ENCODE measurements at regions not wholly inside any gene's neighbourhood (a gene's known extent, or its start where the extent isn't known, plus 50 kb on each side); places are given as distances from the start of the nearest gene placed in this dataset.
"Not testable (repeated sequence)": the region's sequence is repeated elsewhere in the genome, so short reads cannot be mapped to it uniquely, and the experiment has no call there.

DNA sequence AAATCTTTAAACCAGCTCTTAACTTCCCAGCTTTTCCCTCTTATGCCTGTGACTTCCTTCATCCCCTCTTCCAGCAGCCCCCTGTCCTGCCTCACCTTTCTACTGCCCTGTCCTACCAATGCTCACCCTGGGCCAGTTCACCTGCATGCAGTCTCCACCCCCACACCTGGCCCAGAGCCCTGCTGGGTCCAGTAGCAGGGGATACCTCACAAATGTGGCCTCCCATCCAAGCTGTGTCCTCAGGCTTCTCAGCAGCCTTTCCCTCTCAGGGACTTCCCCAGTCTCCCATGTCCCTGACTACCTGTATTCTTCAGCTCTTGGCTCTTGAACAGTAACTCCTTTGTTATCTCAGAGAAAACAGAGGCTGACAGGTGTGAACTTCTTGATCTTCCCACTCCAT is 503.2 kb downstream of the MFSD1 start:
- H2AFZ ChIP-seq (ENCODE audit: low read length), result no peak overlapping the region
- TF ChIP-seq EZH2phosphoT487 (IDR thresholded peaks at IDR 0.05; ENCODE audit: low read length), result no peak
- TF ChIP-seq CTCF (IDR thresholded peaks at IDR 0.05; ENCODE audit: low read length), result no peak
- no peak for TF ChIP-seq EZH2 (optimal IDR thresholded peaks at IDR 0.05; ENCODE audit: low read depth, low read length)
- H4K20me1 ChIP-seq (ENCODE audit: insufficient read depth, low read length), result no peaks in the 10 kb centered on the region
- DNase-seq, result no peak
- no peaks in the 10 kb centered on the region for H3K9me3 ChIP-seq (replicated peaks; ENCODE audit: insufficient read depth, low read length)
- H3K4me2 ChIP-seq (ENCODE audit: low read depth, low read length), result no peak overlapping the region
- H3K36me3 ChIP-seq (replicated peaks; ENCODE audit: insufficient read depth, low read length), result no peaks in the 10 kb centered on the region
- H3F3A ChIP-seq (ENCODE audit: insufficient read depth, low read length), result no peaks in the 10 kb centered on the region
- no peaks in the 10 kb centered on the region for H3K79me2 ChIP-seq (ENCODE audit: low read length)
- no peak overlapping the region for H3K27ac ChIP-seq (ENCODE audit: low read length)
- no peaks in the 10 kb centered on the region for H3K27me3 ChIP-seq (replicated peaks; ENCODE audit: insufficient read depth, low read length)
- H3K4me3 ChIP-seq (ENCODE audit: low read length), result no peak overlapping the region
- no peaks in the 10 kb centered on the region for H3K9me2 ChIP-seq (replicated peaks; ENCODE audit: insufficient read depth, low read length)
- no peak overlapping the region for H3K9ac ChIP-seq (ENCODE audit: low read length)
- no peaks in the 10 kb centered on the region for H3K4me1 ChIP-seq (ENCODE audit: low read length)

GRCh38 chr3:159316706-159317105 is 514.9 kb downstream of the MFSD1 start:
- DNase-seq; H3K4me2 ChIP-seq (ENCODE audit: low read depth, low read length); H3K9ac ChIP-seq (ENCODE audit: low read length); H2AFZ ChIP-seq (ENCODE audit: low read length); H3K79me2 ChIP-seq (ENCODE audit: low read length); H3K27me3 ChIP-seq (replicated peaks; ENCODE audit: insufficient read depth, low read length); H3K9me3 ChIP-seq (replicated peaks; ENCODE audit: insufficient read depth, low read length); H3K4me1 ChIP-seq (ENCODE audit: low read length); H3K9me2 ChIP-seq (replicated peaks; ENCODE audit: insufficient read depth, low read length); H4K20me1 ChIP-seq (ENCODE audit: insufficient read depth, low read length); H3K36me3 ChIP-seq (replicated peaks; ENCODE audit: insufficient read depth, low read length); H3F3A ChIP-seq (ENCODE audit: insufficient read depth, low read length); H3K27ac ChIP-seq (ENCODE audit: low read length); H3K4me3 ChIP-seq (ENCODE audit: low read length): not testable (repeated sequence)

DNA sequence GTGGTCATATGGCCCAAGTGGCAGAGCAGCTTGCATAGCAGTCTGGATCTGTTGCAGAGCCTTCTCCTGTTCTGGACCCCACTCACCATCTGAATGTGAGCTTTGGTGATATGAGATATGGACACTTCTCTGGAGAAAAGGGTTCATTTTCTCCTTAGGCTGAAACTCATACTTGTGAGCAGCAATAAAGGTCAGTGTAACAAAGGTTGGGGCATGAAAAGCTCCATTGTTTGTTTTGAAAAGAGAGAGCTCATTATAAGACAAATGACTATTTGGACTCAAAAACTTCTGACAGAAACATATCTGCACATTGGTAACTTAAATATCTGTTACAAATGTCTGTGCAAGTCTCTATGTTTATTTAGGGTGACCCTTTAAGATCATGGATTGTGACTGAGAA is 517.3 kb downstream of the MFSD1 start:
- no peaks in the 10 kb centered on the region for H3K4me1 ChIP-seq (ENCODE audit: low read length)
- no peak overlapping the region for H2AFZ ChIP-seq (ENCODE audit: low read length)
- no peak overlapping the region for H3K4me3 ChIP-seq (ENCODE audit: low read length)
- no peaks in the 10 kb centered on the region for H3K27me3 ChIP-seq (replicated peaks; ENCODE audit: insufficient read depth, low read length)
- no peak overlapping the region for H3K4me2 ChIP-seq (ENCODE audit: low read depth, low read length)
- H4K20me1 ChIP-seq (ENCODE audit: insufficient read depth, low read length), result no peaks in the 10 kb centered on the region
- H3K36me3 ChIP-seq (replicated peaks; ENCODE audit: insufficient read depth, low read length), result no peaks in the 10 kb centered on the region
- no peaks in the 10 kb centered on the region for H3F3A ChIP-seq (ENCODE audit: insufficient read depth, low read length)
- TF ChIP-seq EZH2phosphoT487 (IDR thresholded peaks at IDR 0.05; ENCODE audit: low read length), result no peak
- no peaks in the 10 kb centered on the region for H3K79me2 ChIP-seq (ENCODE audit: low read length)
- no peak overlapping the region for H3K9ac ChIP-seq (ENCODE audit: low read length)
- no peaks in the 10 kb centered on the region for H3K9me3 ChIP-seq (replicated peaks; ENCODE audit: insufficient read depth, low read length)
- no peak for DNase-seq
- H3K9me2 ChIP-seq (replicated peaks; ENCODE audit: insufficient read depth, low read length), result no peaks in the 10 kb centered on the region
- H3K27ac ChIP-seq (ENCODE audit: low read length), result no peak overlapping the region

GRCh38 chr3:159322322-159322939 is 520.6 kb downstream of the MFSD1 start:
- H3K4me2 ChIP-seq (ENCODE audit: low read depth, low read length), result no peak overlapping the region
- H3K27me3 ChIP-seq (replicated peaks; ENCODE audit: insufficient read depth, low read length), result no peaks in the 10 kb centered on the region
- peak; percentile 56 for DNase-seq
- H2AFZ ChIP-seq (ENCODE audit: low read length), result no peak overlapping the region
- no peaks in the 10 kb centered on the region for H3F3A ChIP-seq (ENCODE audit: insufficient read depth, low read length)
- H3K36me3 ChIP-seq (replicated peaks; ENCODE audit: insufficient read depth, low read length), result no peaks in the 10 kb centered on the region
- no peak overlapping the region for H3K9ac ChIP-seq (ENCODE audit: low read length)
- H3K4me3 ChIP-seq (ENCODE audit: low read length), result no peak overlapping the region
- TF ChIP-seq CTCF (IDR thresholded peaks at IDR 0.05; ENCODE audit: low read length), result peak; percentile 99
- TF ChIP-seq EZH2phosphoT487 (IDR thresholded peaks at IDR 0.05; ENCODE audit: low read length), result no peak
- no peak for TF ChIP-seq EZH2 (optimal IDR thresholded peaks at IDR 0.05; ENCODE audit: low read depth, low read length)
- H3K27ac ChIP-seq (ENCODE audit: low read length), result no peak overlapping the region
- H4K20me1 ChIP-seq (ENCODE audit: insufficient read depth, low read length), result no peaks in the 10 kb centered on the region
- H3K4me1 ChIP-seq (ENCODE audit: low read length), result no peaks in the 10 kb centered on the region
- no peaks in the 10 kb centered on the region for H3K9me3 ChIP-seq (replicated peaks; ENCODE audit: insufficient read depth, low read length)
- H3K9me2 ChIP-seq (replicated peaks; ENCODE audit: insufficient read depth, low read length), result no peaks in the 10 kb centered on the region
- no peaks in the 10 kb centered on the region for H3K79me2 ChIP-seq (ENCODE audit: low read length)

All from MM.1S (cell line).